ENCODE measurements at regions not wholly inside any gene's neighbourhood (a gene's known extent, or its start where the extent isn't known, plus 50 kb on each side); places are given as distances from the start of the nearest gene placed in this dataset.

DNA sequence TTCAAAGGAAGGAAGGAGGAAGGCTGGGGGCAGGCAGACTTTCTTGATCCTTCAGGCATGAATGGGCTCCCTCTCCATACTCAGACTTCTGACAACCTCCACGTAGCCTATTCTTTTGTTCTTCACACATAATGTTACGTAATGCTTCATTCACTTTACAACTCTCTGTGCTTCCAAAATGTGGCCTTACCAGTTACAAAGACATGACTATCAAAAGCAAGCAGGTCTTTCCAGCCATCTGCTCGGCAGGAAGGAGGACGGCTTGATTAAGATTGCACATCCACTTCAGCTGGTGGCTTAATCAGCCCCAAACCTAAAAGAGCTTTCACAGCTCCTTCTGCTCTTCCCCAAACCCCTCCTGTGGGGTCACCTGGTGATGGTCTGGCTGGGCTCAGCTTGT, 263.2 kb downstream of the XXYLT1 start:
- TF ChIP-seq, protein P1, sequence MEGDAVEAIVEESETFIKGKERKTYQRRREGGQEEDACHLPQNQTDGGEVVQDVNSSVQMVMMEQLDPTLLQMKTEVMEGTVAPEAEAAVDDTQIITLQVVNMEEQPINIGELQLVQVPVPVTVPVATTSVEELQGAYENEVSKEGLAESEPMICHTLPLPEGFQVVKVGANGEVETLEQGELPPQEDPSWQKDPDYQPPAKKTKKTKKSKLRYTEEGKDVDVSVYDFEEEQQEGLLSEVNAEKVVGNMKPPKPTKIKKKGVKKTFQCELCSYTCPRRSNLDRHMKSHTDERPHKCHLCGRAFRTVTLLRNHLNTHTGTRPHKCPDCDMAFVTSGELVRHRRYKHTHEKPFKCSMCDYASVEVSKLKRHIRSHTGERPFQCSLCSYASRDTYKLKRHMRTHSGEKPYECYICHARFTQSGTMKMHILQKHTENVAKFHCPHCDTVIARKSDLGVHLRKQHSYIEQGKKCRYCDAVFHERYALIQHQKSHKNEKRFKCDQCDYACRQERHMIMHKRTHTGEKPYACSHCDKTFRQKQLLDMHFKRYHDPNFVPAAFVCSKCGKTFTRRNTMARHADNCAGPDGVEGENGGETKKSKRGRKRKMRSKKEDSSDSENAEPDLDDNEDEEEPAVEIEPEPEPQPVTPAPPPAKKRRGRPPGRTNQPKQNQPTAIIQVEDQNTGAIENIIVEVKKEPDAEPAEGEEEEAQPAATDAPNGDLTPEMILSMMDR (conservative IDR thresholded peaks at IDR 0.05): no peak
- no peak for TF ChIP-seq EZH2 (IDR thresholded peaks at IDR 0.05; ENCODE audit: low read depth)
